ENCODE measurements at regions not wholly inside any gene's neighbourhood (a gene's known extent, or its start where the extent isn't known, plus 50 kb on each side); places are given as distances from the start of the nearest gene placed in this dataset.

- H3K27me3 ChIP-seq: no peaks in the 10 kb centered on the region
- 60 to 63% methylated on average over 9 of the region's 9 CpGs for WGBS, 2 donors
- no peaks in the 10 kb centered on the region for H3K36me3 ChIP-seq (ENCODE audit: low read depth, missing control alignments)
- intact Hi-C loops (cut with DNase I; ENCODE audit: low total_unique reads): no loop called here
- H3K4me1 ChIP-seq: peaks cover 8% of the 10 kb centered on the region
- no peak overlapping the region for H3K27ac ChIP-seq
- H3K9me3 ChIP-seq: no peaks in the 10 kb centered on the region
- no peak for DNase-seq
- TF ChIP-seq POLR2A (IDR thresholded peaks at IDR 0.05) (no peak), CTCF (IDR thresholded peaks at IDR 0.05) (no peak)
- no peak overlapping the region for H3K4me3 ChIP-seq
Observed at GRCh38 chr10:44065788-44066526, 318.9 kb downstream of the CXCL12 start.

GRCh38 chr10:44064987-44065787 is 319.7 kb downstream of the CXCL12 start:
- Histone ChIP-seq H3K36me3 (ENCODE audit: low read depth, missing control alignments) (no peaks in the 10 kb centered on the region), H3K4me1 (peaks cover 8% of the 10 kb centered on the region), H3K27ac (no peak overlapping the region), H3K27me3 (no peaks in the 10 kb centered on the region), H3K9me3 (no peaks in the 10 kb centered on the region), H3K4me3 (no peak overlapping the region)
- no peak for DNase-seq
- no peak for TF ChIP-seq POLR2A (IDR thresholded peaks at IDR 0.05)
- no peak for TF ChIP-seq CTCF (IDR thresholded peaks at IDR 0.05)
- WGBS, 2 donors: 74 to 97% methylated on average over 4 to 7 of the region's 7 CpGs
- intact Hi-C loops (cut with DNase I; ENCODE audit: low total_unique reads): no loop called here

GRCh38 chr10:44064317-44064716 is 320.6 kb downstream of the CXCL12 start:
- WGBS, 2 donors: 70 to 78% methylated on average over 8 of the region's 8 CpGs
- Histone ChIP-seq H3K36me3 (ENCODE audit: low read depth, missing control alignments) (no peaks in the 10 kb centered on the region), H3K4me3 (no peak overlapping the region), H3K4me1 (peaks cover 11% of the 10 kb centered on the region), H3K27me3 (no peaks in the 10 kb centered on the region), H3K9me3 (no peaks in the 10 kb centered on the region), H3K27ac (no peak overlapping the region)
- DNase-seq: no peak
- TF ChIP-seq POLR2A (IDR thresholded peaks at IDR 0.05) (no peak), CTCF (IDR thresholded peaks at IDR 0.05) (no peak)
- intact Hi-C loops (cut with DNase I; ENCODE audit: low total_unique reads): no loop called here

- DNase-seq: no peak
- Histone ChIP-seq H3K4me3 (no peak overlapping the region), H3K4me1 (peaks cover 11% of the 10 kb centered on the region), H3K27me3 (no peaks in the 10 kb centered on the region), H3K36me3 (ENCODE audit: low read depth, missing control alignments) (no peaks in the 10 kb centered on the region), H3K9me3 (no peaks in the 10 kb centered on the region), H3K27ac (no peak overlapping the region)
- 80 to 95% methylated on average over 2 of the region's 2 CpGs for WGBS, 2 donors
- intact Hi-C loops (cut with DNase I; ENCODE audit: low total_unique reads): no loop called here
- TF ChIP-seq CTCF (IDR thresholded peaks at IDR 0.05) (no peak), POLR2A (IDR thresholded peaks at IDR 0.05) (no peak)
Observed at GRCh38 chr10:44063686-44064085, 321.2 kb downstream of the CXCL12 start.
